ENCODE measurements at regions not wholly inside any gene's neighbourhood (a gene's known extent, or its start where the extent isn't known, plus 50 kb on each side); places are given as distances from the start of the nearest gene placed in this dataset.

DNA sequence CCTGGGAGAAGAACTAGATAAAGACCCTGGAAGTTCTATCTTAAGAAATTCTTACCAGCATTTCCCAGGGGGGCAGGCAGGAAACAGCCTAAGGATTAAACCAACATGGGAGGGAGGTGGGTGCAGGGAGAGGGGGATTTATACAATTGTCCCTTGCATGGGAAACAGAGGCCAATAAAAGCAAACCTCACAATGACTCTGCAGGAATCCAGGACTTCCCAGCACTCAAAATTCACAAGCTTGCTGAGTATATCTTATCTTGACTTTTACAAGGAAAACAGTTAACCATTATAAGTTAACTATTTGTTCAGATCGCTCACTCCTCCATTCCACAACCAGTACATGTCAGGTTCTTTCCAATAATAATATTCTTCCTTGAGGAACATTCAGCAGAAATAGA lies 241.3 kb downstream of the MREG start:
- DNase-seq (ENCODE audit: low read depth): peak; percentile 42

DNA sequence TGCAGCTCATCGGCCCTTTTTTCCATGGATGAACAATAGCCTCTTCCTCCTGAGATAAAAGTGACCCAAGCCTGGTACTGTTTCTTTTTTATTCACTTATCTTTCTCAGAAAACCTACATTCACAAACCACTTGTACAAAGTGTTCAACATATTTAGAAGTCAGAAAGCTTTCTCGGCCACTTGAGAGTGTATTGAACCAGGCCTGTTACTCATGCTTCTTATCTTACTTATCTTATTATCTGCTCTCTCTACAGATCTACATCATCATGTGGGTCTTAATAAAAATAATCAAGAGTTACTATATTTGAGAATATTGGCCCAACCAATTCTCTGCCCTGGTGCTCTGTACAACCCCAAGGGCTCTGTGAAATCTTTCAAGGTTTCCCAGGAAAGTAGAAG lies 242.1 kb downstream of the MREG start:
- DNase-seq (ENCODE audit: low read depth): no peak

DNA sequence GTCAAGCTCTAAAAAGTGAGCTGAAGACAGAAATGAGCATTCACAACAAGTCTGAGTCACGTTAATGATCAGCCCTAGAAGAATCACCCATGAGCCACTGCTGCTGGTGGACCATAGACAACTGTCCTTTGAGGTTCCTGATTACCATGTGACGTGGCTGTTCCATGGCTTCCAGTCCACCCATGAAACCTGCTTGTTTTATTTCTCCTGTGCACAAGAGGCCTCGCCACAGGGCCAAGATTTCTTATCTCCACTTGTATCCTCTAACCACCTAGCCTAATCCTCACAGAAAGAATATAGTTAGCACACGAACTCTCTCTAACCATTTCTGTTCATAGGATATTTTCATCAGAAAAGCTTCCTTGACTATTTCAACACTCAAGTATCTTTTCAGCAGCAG lies 242.7 kb downstream of the MREG start:
- DNase-seq (ENCODE audit: low read depth): no peak

DNA sequence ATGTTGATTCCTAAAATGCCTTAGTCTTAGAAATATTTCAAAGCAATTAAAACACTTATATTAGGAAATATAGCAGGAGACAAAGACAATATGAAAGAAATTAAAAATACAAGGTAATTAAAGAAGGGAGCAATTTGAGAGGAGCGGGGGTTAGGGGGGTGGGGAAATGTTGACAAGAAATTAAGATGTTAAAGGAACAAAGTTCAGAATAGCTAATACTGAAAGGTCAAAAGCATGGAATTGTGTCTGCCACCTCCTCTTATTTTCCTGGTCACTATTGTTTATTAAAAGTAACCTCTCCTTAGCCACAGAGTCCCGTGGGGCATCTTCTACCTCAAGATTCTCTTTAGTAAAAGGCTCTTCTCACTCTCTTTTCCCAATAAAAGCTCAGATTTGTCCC lies 244.1 kb downstream of the MREG start:
- DNase-seq (ENCODE audit: low read depth): no peak

DNA sequence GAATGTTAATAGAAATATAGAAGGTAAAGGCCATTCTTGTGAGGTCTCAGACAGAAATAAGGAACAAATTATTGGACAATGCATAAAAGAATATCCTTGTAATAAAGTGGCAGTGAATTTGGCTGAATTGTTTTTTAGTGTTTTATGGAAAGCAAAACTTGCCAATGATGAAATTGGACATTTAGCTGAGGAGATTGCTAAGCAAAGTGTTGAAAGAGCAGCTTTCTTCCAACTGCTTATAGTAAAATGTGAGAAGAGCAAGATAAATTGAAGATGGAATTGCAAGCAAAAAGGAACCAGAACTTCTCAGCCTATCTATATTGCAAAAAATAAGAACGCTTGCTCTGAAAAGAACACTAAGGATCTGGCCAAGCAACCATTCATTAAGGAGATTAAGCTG lies 245.7 kb downstream of the MREG start:
- no peak for DNase-seq (ENCODE audit: low read depth)

DNA sequence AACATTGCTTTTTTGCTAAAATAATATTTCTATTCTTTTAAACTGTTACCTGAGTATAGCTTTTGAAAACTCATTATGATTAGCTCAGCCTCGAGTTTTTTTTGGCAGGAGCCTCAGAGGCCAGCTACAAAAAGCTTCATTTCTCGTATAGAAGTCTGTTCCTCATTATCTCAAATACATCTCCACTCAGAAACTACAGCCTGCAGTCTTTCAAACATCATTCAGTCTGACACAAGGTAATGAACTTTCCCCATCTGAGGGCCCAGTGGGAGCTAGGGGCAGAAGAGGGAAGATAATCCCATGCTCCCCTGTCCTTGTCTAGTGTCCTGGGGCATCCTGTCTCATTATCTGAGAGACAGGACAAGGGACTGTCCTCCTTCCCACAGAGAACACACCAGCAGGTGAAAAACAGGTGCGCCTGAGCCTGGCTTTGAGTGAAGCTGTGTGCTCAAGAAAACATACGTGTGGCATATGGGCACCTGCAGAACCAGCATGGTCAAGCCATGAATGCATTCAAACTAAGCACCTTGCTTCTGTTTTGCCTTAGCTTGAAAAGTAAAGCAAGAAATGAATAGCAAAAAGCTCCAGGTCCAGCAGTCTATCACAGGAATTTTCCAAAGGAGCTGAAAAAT lies 247.5 kb downstream of the MREG start:
- DNase-seq (ENCODE audit: low read depth): no peak

DNA sequence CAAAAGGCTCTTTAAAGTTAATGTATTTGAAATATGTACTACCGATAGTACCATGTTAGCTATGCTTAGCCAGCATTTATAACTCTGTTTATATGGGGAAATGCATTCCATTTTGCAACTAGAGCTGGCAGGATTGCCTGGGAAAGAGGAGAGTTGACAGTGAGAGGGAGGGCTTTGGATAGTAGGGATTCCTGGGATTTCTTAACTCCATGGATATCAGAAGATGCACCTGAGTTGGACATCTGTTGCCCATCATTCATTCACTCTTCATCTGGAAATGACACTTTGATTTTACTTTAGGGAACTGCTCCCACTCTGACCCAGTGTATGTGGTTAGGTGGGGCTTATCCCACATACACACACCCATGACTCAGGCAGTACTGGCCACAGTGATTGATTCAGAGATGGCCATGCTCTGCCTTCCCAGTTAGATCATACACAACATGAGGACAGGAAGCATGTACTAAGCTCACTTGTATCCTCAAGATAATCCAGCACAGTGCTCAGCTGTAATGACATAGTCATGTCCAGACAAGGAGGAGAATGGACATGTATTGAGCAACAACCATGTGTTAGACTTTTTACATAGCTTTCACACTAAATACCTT lies 248.8 kb downstream of the MREG start:
- DNase-seq (ENCODE audit: low read depth): peak; percentile 87

DNA sequence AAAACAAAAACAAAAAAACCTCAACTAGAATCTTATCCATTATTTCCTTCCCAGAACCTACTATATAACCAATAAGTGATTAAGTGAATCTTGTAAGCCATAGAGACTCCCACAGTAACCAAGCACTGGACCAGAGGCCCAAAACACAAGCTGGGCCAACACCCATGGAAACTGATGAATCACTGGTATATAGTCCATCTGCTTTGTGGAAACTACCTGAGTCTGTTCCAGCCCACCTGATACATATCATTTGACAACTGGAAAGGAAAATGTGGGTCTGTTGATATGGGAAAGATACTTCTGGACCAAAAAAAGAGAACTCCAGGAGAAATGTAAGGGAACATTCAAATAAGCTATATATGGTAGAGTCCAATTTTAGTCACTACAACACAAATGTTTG lies 252.8 kb downstream of the MREG start:
- no peak for DNase-seq (ENCODE audit: low read depth)

DNA sequence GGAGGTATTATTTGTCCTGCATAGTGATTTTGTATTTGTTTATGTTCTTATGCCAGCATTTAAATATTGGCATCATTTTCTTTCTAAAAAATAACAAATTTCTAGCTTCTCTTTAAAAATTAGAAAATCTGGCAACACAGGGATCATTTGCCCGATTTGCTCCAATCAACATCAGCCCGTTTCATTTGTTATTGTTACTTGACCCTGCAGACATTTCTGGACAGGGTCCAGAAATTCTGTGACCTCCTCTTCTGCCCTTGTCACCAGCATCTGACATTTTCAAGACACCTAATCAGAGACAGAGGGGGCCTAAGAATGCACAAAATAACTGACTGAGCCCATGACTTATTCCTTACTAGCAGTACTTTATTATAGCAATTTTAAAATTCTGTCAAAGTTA lies 253.3 kb downstream of the MREG start:
- no peak for DNase-seq (ENCODE audit: low read depth)

DNA sequence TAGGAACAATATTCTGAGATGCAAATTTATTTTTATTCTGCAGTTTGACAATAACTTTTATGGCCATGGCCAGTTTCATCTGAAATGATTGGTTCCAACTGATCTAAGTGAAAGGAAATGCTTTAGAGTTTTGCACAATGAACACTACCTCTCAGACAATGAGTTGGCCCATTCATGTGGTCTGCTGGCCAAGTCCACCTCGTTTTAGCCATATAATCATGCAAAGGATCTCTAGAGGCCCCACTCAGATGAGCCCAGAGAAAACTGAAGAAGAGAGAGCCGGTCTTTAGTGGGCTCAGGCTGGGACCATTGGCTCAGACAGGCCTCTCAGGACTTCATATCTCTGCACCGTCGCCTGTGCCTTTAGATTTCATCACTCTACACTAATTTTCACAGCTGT lies 254.7 kb downstream of the MREG start:
- DNase-seq (ENCODE audit: low read depth): no peak

DNA sequence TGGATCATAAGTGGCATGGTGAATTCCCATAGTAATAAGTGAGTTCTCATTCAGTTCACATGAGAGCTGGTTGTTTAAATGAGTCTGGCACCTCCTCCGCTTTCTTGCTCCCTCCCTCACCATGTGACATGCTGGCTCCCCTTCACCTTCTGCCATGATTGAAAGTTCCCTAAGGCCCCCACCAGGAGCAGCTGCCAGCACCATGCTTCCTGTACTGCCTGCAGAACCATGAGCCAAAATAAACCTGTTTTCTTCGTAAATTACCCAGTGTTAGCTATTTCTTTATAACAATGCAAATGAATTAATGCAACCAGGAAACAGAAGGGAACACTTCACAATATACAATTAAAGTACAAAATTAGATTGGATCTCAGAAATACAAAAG lies 257.0 kb downstream of the MREG start:
- no peak for DNase-seq (ENCODE audit: low read depth)

DNA sequence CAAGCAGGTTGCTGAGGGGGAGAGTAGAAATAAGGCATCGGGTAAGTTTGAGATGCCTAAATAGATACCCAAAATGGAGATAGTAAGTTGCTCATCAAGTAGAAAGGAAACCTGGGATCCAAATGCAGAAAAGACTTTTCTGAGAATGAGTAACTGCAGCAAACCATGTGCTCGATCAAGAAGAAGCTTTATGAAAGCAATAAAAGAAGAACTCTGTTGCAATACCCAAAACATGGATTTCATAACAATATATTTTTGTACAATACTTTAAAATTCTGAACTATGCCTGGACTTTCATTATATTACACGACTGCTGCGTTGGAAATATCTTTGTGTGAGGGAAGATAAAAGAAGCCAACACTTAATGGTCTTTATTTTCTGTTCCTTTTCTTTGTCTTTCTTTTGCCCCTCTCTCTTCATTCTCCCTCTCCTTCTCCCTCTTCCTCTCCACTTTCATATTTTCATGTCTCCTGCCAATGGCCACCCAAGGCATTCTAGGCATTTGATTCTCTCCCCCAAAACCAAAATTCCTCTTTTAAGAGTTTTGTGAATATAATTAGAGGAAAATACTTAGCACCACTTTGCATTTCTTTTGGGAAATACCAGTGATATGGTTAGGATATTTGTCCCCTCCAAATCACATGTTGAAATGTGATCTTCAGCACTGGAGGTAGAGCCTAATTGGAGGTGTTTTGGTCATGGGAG lies 257.6 kb downstream of the MREG start:
- DNase-seq (ENCODE audit: low read depth): no peak

DNA sequence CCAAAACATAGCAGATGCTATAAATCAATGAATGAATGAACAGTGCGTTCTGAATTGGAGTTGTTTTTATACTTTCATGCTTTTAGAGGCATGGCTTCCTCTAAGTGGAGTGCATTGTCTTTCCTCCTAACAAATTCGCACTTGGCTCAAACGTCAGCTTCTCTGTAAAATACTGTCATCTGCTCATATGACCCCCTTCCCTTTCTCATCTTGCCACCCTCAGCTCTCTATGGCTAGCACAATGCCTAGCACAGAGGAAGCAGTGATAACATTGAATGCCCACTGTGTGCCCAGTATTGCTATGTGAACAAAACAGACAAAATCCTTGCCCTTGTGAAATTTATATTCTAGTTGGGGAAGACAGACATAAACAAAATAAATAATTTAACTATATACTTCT lies 258.8 kb downstream of the MREG start:
- DNase-seq (ENCODE audit: low read depth): no peak

DNA sequence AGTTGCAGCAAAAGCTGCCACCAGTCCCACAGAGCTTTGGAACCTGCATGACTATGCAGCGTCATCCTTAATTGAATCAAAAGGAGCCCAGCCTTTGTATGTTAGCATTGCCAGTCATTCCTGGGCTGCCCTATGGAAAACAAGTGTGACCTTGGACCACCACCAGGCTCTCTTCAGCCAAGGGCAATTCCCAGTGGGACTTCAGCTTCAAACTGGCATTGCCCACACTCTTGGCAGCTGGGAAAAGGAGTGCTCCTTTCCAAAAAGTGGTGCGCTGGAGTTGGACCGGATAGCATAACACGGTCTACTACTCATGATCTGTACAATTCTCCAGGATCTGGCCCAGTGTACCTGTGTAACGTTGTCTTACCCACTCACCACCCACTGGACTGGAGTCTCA lies 259.5 kb downstream of the MREG start:
- DNase-seq (ENCODE audit: low read depth): no peak

DNA sequence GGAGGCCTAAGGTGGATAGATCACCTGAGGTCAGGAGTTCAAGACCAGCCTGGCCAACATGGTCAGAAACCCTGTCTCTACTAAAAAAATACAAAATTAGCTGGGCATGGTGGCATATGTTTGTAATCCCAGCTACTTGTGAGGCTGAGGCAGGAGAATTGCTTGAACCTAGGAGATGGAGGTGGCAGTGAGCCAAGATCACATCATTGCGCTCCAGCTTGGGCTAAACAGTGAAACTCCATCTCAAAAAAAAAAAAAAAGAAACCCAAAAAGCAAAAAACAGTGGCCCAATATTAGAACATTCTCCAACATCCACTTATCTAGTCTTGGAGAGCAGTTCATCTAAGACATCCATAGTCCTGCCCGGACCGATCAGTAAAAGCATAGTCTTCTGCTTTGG lies 260.4 kb downstream of the MREG start:
- no peak for DNase-seq (ENCODE audit: low read depth)

DNA sequence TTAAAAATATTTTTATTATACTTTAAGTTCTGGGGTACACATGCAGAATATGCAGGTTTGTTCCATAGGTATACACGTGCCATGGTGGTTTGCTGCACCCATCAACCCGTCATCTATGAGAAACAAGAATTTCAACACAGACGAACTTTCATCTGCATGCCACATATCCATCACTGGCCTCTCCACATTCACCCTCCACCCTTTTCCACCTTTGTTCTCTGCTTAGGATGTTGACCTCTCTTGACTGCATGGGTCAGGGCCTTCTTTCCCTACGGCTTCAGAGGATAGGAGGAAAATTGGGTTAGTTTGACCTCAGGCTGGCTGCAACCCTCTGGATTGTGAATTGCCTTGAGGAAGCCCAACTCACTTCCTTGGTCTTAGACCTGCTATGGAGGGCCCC lies 260.9 kb downstream of the MREG start:
- DNase-seq (ENCODE audit: low read depth): no peak

DNA sequence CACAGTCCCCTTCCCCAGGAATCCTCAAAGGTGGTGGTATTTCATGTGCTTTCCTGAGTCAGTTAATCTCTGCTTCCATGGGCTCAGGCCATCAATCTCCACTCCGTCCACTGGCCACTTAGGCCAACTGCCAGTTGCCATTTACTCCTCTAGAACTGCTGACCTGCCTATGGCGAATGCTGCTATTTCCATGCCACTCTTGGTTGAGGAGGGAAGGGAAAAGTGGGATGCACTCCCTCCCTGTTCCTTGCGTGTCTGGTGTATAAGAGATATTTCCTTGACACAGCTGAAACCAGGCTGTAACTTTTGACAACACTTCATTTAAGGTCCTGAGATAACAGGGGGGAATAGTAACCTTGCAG lies 261.5 kb downstream of the MREG start:
- DNase-seq (ENCODE audit: low read depth): no peak

DNA sequence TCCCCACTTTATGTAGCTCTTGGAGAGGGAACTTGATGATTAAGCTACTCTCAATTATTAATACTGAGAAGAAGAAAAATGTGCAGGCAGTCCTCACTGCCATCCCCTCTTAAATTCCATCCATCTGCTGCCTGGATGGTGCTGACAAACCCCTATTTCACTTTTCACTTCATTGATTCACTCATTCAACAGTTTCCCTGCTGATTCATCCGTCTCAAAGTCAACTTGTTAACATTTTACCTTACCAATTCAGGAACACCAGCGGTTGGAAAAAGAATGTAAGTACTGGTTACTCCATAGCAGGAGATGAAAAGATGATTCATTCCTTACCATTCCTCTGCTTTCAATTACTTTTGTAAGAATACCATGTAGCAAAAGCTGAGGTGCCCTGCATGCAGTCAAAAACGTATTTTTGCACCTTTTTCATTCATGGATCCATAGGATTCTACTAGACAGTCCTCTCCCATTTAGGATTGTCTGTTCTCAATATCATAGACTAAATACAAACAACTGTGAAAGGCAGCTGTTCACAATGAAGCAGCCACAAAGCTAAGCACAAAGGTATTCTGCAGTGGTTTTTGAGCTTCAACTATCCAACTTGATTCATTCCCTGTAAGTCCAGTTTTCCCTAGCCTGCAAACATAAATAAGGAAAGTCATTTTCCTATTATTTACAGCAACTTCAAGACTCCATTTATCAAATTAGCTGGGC lies 262.0 kb downstream of the MREG start:
- DNase-seq (ENCODE audit: low read depth): peak; percentile 71

DNA sequence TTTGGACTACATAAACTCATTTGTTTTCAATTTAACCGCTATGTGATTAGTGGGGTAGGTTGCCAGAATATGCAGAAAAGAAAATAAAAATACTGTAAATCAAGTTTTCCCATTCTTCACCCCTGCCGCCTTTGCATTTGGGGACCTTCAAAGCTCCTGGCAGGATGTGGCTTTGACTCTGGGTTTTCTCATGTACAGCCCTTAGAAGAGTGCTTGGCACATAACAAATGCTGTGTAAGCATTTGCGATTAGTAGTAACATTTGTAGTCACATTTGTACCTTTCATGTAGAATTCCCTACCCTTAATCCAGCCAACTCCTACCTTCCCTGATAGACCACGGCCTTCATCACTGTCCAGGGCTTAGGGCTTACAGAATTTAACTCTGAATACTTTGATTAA lies 262.6 kb downstream of the MREG start:
- no peak for DNase-seq (ENCODE audit: low read depth)

DNA sequence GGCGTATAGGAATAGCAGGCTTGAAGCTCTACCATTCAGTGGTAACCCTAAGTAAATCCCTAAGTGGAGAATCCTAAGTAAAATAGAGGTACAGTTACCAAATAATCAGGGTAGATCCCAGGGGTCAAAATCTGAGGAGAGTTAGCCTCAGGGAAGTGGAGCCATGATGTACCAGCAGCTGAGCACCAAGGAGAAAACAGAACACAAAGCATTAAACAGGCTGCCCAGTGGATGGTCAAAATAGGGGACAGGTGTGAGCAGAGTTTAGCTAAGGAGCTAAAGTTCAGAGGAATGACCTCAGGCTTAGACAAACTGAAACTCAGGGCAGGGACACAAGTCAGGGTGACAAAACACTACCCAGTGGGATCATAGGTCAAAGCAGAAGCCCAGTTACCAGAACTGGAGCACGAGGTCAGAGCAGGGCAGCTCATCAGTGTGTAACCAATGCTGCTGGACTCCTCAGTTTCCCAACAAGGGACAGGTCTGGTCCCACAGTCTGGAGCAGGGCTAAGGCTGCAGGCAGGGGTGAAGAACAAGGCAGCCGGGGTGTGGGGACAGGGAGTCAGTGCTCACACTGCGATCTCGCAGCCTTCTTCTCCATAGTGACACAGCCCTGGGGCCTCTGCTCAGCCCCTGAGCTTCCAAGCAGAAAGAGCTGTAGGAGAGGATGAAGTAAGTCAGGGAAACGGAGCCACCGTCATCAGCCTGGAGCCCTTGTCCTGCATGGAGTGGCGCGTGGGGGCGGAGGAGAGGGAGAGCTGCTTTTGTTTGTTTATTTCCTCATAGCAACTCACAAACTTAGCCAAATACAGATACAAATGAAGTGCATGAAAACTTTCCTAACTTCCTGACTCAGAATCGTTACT lies 264.0 kb downstream of the MREG start:
- no peak for DNase-seq (ENCODE audit: low read depth)

DNA sequence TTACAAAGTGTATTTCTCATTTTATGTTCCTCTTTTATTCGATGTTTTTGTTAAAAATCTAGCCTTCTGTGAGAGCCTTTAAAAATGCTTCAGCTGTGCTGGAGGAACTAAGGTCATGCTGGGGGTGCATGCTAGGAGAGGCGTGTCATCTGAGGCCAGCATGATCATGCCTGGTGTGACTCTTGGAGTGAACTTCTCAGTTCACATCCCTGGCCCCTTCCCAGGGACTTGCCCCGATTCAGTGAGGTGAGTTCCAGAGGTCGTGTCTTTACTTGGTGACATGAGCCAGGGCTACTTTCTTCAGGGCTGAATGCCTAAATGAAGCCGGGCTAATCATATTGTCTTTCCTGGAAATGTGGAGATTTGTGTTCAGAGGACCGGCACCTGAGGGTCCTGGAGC lies 264.9 kb downstream of the MREG start:
- no peak for DNase-seq (ENCODE audit: low read depth)

All from LHCN-M2 (cell line).